ENCODE measurements at regions not wholly inside any gene's neighbourhood (a gene's known extent, or its start where the extent isn't known, plus 50 kb on each side); places are given as distances from the start of the nearest gene placed in this dataset.

- no peak for TF ChIP-seq CTCF (IDR thresholded peaks at IDR 0.05)
- no peak for TF ChIP-seq REST (IDR thresholded peaks at IDR 0.05; ENCODE audit: insufficient read depth in 1 of 2, low read depth in 2 of 2, low read length in 1 of 2)
- TF ChIP-seq POLR2AphosphoS5 (IDR thresholded peaks at IDR 0.05; ENCODE audit: low read depth, low read length): no peak
Observed at GRCh38 chr16:49016461-49016860, 265.2 kb downstream of the CBLN1 start.

All from Panc1 (cell line).